Suprapubic skin (tissue), 4 donors: ENCODE measurements at regions not wholly inside any gene's neighbourhood (a gene's known extent, or its start where the extent isn't known, plus 50 kb on each side); places are given as distances from the start of the nearest gene placed in this dataset.

Experiments used
- EP300 ChIP-seq: sonication (generic); formaldehyde crosslinking; IDR thresholded peaks from one replicate; pipeline ENCODE4 v1.6.1; 2017; ENCODE audit warnings: antibody characterized with exemption
- POLR2AphosphoS5 ChIP-seq, 3 donors: sonication (generic); formaldehyde crosslinking; IDR thresholded peaks; one replicate each; pipeline ENCODE4 v1.6.1; 2017; ENCODE audit warnings: antibody characterized with exemption in 3 of 3
- TF ChIP-seq, protein P1 (sequence below), 2 donors: fragments of 200-600 bp in 1 of 2; fragments of 450-650 bp in 1 of 2; sonication (generic) in 1 of 2; IDR thresholded peaks; one replicate each; pipeline ENCODE4 v1.5.1; 2016 to 2019; ENCODE audit warnings: antibody characterized with exemption in 2 of 2, mild to moderate bottlenecking in 1 of 2, moderate library complexity in 1 of 2

- TF ChIP-seq, protein P1, sequence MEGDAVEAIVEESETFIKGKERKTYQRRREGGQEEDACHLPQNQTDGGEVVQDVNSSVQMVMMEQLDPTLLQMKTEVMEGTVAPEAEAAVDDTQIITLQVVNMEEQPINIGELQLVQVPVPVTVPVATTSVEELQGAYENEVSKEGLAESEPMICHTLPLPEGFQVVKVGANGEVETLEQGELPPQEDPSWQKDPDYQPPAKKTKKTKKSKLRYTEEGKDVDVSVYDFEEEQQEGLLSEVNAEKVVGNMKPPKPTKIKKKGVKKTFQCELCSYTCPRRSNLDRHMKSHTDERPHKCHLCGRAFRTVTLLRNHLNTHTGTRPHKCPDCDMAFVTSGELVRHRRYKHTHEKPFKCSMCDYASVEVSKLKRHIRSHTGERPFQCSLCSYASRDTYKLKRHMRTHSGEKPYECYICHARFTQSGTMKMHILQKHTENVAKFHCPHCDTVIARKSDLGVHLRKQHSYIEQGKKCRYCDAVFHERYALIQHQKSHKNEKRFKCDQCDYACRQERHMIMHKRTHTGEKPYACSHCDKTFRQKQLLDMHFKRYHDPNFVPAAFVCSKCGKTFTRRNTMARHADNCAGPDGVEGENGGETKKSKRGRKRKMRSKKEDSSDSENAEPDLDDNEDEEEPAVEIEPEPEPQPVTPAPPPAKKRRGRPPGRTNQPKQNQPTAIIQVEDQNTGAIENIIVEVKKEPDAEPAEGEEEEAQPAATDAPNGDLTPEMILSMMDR (IDR thresholded peaks at IDR 0.05) = no peak
- TF ChIP-seq EP300 (no peak), POLR2AphosphoS5 (IDR thresholded peaks at IDR 0.05) (no peak)
Observed at GRCh38 chr6:18845896-18846295, 458.7 kb downstream of the RNF144B start.
